SK-N-SH (cell line): ENCODE measurements at regions not wholly inside any gene's neighbourhood (a gene's known extent, or its start where the extent isn't known, plus 50 kb on each side); places are given as distances from the start of the nearest gene placed in this dataset.

Source experiments
- CTCF ChIA-PET: fragments of 300-600, 350-600 bp; formaldehyde crosslinking; extraction: SDS; loops from one replicate; lab custom pipeline; 2021; lab: Yijun Ruan, JAX
- POLR2A ChIA-PET: fragments of 350-600 bp; sonication (Branson Sonifier 250); formaldehyde crosslinking; extraction: SDS; loops from one replicate; lab custom pipeline; 2020; ENCODE audit warnings: antibody characterized with exemption, inconsistent platforms; lab: Yijun Ruan, JAX
- DNase-seq: peaks from one replicate; pipeline ENCODE4 v3.0.0; 2012
- H2AFZ ChIP-seq: fragments of 200-600 bp; sonication (generic); 2 replicates; pipeline ENCODE4 v1.8.1; 2016; ENCODE audit warnings: antibody characterized with exemption, mild to moderate bottlenecking, low read depth
- H3F3A ChIP-seq: fragments of 200-600 bp; sonication (generic); replicated peaks from 2 replicates; pipeline ENCODE3; 2016; ENCODE audit warnings: antibody characterized with exemption, mild to moderate bottlenecking; ENCODE audit not compliant: insufficient read depth
- H3K27ac ChIP-seq, 2 experiments: fragments of 200-500 bp in 1 of 2; fragments of 200-600 bp in 1 of 2; sonication (Bioruptor generic) in 1 of 2; sonication (generic), shearing (Covaris generic) in 1 of 2; 2 replicates each; pipeline versions ENCODE4 v1.5.1 to v1.6.1; 2014 to 2016; ENCODE audit warnings: low read depth in 2 of 2, inconsistent platforms in 1 of 2, low read length in 1 of 2, mild to moderate bottlenecking in 1 of 2, mixed read lengths in 1 of 2
- H3K27me3 ChIP-seq: fragments of 200-600 bp; sonication (generic), shearing (Covaris generic); 2 replicates; pipeline ENCODE4 v1.6.1; 2016; ENCODE audit warnings: mixed run types; ENCODE audit not compliant: insufficient read depth
- H3K36me3 ChIP-seq, 2 experiments: fragments of 200-500 bp in 1 of 2; fragments of 200-600 bp in 1 of 2; sonication (Bioruptor generic) in 1 of 2; sonication (generic) in 1 of 2; replicated peaks in 1 of 2; 2 replicates each; pipeline versions ENCODE3 to v1.5.1; 2014 to 2016; ENCODE audit warnings: low read length in 1 of 2, mild to moderate bottlenecking in 1 of 2; ENCODE audit not compliant: insufficient read depth in 2 of 2, control insufficient read depth in 1 of 2
- H3K4me1 ChIP-seq, 2 experiments: fragments of 200-500 bp in 1 of 2; fragments of 200-600 bp in 1 of 2; sonication (Bioruptor generic) in 1 of 2; sonication (generic), shearing (Covaris generic) in 1 of 2; 2 replicates each; pipeline versions ENCODE4 v1.5.1 to v1.6.1; 2014 to 2016; ENCODE audit warnings: low read depth in 1 of 2, low read length in 1 of 2, mixed run types in 1 of 2; ENCODE audit not compliant: insufficient read depth in 2 of 2, control insufficient read depth in 1 of 2
- H3K4me2 ChIP-seq: fragments of 200-600 bp; sonication (generic), shearing (Covaris generic); 2 replicates; pipeline ENCODE4 v1.6.1; 2017; ENCODE audit warnings: mixed run types
- H3K4me3 ChIP-seq, 2 experiments: fragments of 200-500 bp in 1 of 2; fragments of 200-600 bp in 1 of 2; sonication (Bioruptor generic) in 1 of 2; sonication (generic), shearing (Covaris generic) in 1 of 2; 2 replicates each; pipeline versions ENCODE4 v1.5.1 to v1.8.1; 2014 to 2016; ENCODE audit warnings: low read depth in 2 of 2, inconsistent platforms in 1 of 2, low read length in 1 of 2, mild to moderate bottlenecking in 1 of 2, mixed read lengths in 1 of 2, moderate library complexity in 1 of 2
- H3K79me2 ChIP-seq: fragments of 200-600 bp; sonication (generic); 2 replicates; pipeline ENCODE4 v1.8.1; 2017; ENCODE audit warnings: mild to moderate bottlenecking; ENCODE audit not compliant: insufficient read depth
- H3K9ac ChIP-seq: fragments of 200-600 bp; sonication (generic); 2 replicates; pipeline ENCODE4 v1.6.1; 2017; ENCODE audit warnings: mixed run types
- H3K9me2 ChIP-seq: fragments of 200-600 bp; sonication (generic); 2 replicates; pipeline ENCODE4 v1.6.1; 2017; ENCODE audit warnings: mixed run types
- H3K9me3 ChIP-seq: fragments of 200-600 bp; sonication (generic); 2 replicates; pipeline ENCODE4 v1.6.1; 2017; ENCODE audit warnings: mixed run types, mild to moderate bottlenecking, moderate library complexity
- H4K20me1 ChIP-seq: fragments of 200-600 bp; sonication (generic); 2 replicates; pipeline ENCODE4 v1.6.1; 2017; ENCODE audit warnings: mild to moderate bottlenecking, mixed run types; ENCODE audit not compliant: insufficient read depth
- FOXJ3 ChIP-seq: sonication (generic); formaldehyde crosslinking; IDR thresholded peaks from 2 replicates; pipeline ENCODE4 v1.5.1; 2020; ENCODE audit warnings: mild to moderate bottlenecking, missing genetic modification reagents
- FOXM1 ChIP-seq: IDR thresholded peaks from 2 replicates; pipeline ENCODE4 v1.4.0; 2012; ENCODE audit warnings: low read depth, mild to moderate bottlenecking
- GABPA ChIP-seq: IDR thresholded peaks from 2 replicates; pipeline ENCODE4 v1.4.0; 2012; ENCODE audit warnings: low read depth, mild to moderate bottlenecking
- MEF2A ChIP-seq: IDR thresholded peaks from 2 replicates; pipeline ENCODE4 v1.4.0; 2012; ENCODE audit warnings: low read depth, borderline replicate concordance
- MXI1 ChIP-seq: IDR thresholded peaks from 2 replicates; pipeline ENCODE4 v1.6.1; 2012; ENCODE audit warnings: mild to moderate bottlenecking, low read depth, low read length, improper control_type of control experiment
- PBX3 ChIP-seq: IDR thresholded peaks from 2 replicates; pipeline ENCODE4; 2012
- RAD21 ChIP-seq: IDR thresholded peaks from 2 replicates; pipeline ENCODE4 v1.6.1; 2012; ENCODE audit warnings: mild to moderate bottlenecking, low read length
- RCOR1 ChIP-seq: fragments of 150-350 bp; IDR thresholded peaks from 2 replicates; pipeline ENCODE4 v1.6.1; 2017; ENCODE audit warnings: antibody characterized with exemption, low read length
- REST ChIP-seq: IDR thresholded peaks from 2 replicates; pipeline ENCODE4 v1.6.1; 2012; ENCODE audit warnings: mild to moderate bottlenecking, low read depth, low read length, moderate library complexity
- RFX5 ChIP-seq: IDR thresholded peaks from 2 replicates; pipeline ENCODE4 v1.6.1; 2012; ENCODE audit warnings: mild to moderate bottlenecking, improper control_type of control experiment, low read length
- TAF1 ChIP-seq: IDR thresholded peaks from 2 replicates; pipeline ENCODE4 v1.6.1; 2012; ENCODE audit warnings: low read depth, mild to moderate bottlenecking, low read length, moderate library complexity, borderline replicate concordance
- TCF12 ChIP-seq: IDR thresholded peaks from 2 replicates; pipeline ENCODE4 v1.4.0; 2012
- TEAD4 ChIP-seq: IDR thresholded peaks from 2 replicates; pipeline ENCODE4 v1.4.0; 2012; ENCODE audit warnings: mild to moderate bottlenecking, borderline replicate concordance; ENCODE audit not compliant: insufficient read depth
- YY1 ChIP-seq: IDR thresholded peaks from 2 replicates; pipeline ENCODE4 v1.4.0; 2012; ENCODE audit warnings: low read depth, mild to moderate bottlenecking
- WGBS: methylation state at CpG from one replicate; pipeline ENCODE4 v1.1.6; 2017; ENCODE audit warnings: low lambda C conversion rate; 5-methylcytosine and 5-hydroxymethylcytosine counted together
- TF ChIP-seq, protein P1 (sequence below): IDR thresholded peaks from 2 replicates; pipeline ENCODE4 v1.4.0; 2012; ENCODE audit warnings: low read depth, borderline replicate concordance
- TF ChIP-seq, protein P2 (sequence below): fragments of 150-350 bp; IDR thresholded peaks from 2 replicates; pipeline ENCODE4 v1.6.1; 2017; ENCODE audit warnings: antibody characterized with exemption, low read length, low read depth, borderline replicate concordance
- TF ChIP-seq, protein P3 (sequence below): IDR thresholded peaks from 2 replicates; pipeline ENCODE4 v1.4.0; 2012; ENCODE audit warnings: low read depth, borderline replicate concordance

- H3K36me3 ChIP-seq, result no peaks in the 10 kb centered on the region
- WGBS, result 43% methylated on average over 6 of the region's 6 CpGs
- TF ChIP-seq RCOR1, result no peak
- no peak for TF ChIP-seq FOXM1
- TF ChIP-seq, protein P1, sequence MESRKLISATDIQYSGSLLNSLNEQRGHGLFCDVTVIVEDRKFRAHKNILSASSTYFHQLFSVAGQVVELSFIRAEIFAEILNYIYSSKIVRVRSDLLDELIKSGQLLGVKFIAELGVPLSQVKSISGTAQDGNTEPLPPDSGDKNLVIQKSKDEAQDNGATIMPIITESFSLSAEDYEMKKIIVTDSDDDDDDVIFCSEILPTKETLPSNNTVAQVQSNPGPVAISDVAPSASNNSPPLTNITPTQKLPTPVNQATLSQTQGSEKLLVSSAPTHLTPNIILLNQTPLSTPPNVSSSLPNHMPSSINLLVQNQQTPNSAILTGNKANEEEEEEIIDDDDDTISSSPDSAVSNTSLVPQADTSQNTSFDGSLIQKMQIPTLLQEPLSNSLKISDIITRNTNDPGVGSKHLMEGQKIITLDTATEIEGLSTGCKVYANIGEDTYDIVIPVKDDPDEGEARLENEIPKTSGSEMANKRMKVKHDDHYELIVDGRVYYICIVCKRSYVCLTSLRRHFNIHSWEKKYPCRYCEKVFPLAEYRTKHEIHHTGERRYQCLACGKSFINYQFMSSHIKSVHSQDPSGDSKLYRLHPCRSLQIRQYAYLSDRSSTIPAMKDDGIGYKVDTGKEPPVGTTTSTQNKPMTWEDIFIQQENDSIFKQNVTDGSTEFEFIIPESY, result no peak
- no peak for TF ChIP-seq FOXJ3 (CRISPR knock-in tag)
- TF ChIP-seq MEF2A, result no peak
- no peak for TF ChIP-seq RFX5
- no peak for TF ChIP-seq YY1
- no peak for TF ChIP-seq TCF12
- TF ChIP-seq TEAD4, result no peak
- no peak for TF ChIP-seq MXI1
- TF ChIP-seq, protein P2, sequence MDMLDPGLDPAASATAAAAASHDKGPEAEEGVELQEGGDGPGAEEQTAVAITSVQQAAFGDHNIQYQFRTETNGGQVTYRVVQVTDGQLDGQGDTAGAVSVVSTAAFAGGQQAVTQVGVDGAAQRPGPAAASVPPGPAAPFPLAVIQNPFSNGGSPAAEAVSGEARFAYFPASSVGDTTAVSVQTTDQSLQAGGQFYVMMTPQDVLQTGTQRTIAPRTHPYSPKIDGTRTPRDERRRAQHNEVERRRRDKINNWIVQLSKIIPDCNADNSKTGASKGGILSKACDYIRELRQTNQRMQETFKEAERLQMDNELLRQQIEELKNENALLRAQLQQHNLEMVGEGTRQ, result no peak
- TF ChIP-seq PBX3, result no peak
- no peak for DNase-seq
- H3K27me3 ChIP-seq, result no peaks in the 10 kb centered on the region
- H3F3A ChIP-seq, result no peaks in the 10 kb centered on the region
- H2AFZ ChIP-seq, result no peak overlapping the region
- no peak overlapping the region for H3K27ac ChIP-seq
- H4K20me1 ChIP-seq, result no peaks in the 10 kb centered on the region
- H3K79me2 ChIP-seq, result no peaks in the 10 kb centered on the region
- no peaks in the 10 kb centered on the region for H3K9me2 ChIP-seq
- no peak overlapping the region for H3K9ac ChIP-seq
- H3K4me2 ChIP-seq, result no peak overlapping the region
- no peak overlapping the region for H3K4me3 ChIP-seq
- H3K9me3 ChIP-seq, result no peaks in the 10 kb centered on the region
- ChIA-PET CTCF (no interaction called here), POLR2A (no interaction called here)
- no peaks in the 10 kb centered on the region for H3K4me1 ChIP-seq
Observed at GRCh38 chr3:165457096-165457495, 260.9 kb upstream of the SLITRK3 start.

DNA sequence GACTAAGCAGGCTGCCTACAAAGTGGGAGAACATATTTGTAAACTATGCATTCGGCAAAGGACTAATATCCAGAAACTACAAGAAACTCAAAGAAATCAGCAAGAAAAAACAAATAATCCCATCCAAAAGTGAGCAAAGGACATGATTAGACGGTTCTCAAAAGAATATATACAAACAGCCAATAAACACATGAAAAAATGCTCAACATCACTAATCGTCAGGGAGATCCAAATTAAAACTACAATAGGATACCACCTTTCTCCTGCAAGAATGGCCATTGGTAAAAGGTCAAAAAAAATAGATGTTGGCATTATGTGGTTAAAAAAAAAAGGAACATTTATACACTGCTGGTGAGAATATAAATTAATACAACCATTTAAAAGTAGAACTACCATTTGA, 259.6 kb upstream of the SLITRK3 start:
- Histone ChIP-seq H3K4me2 (no peak overlapping the region), H3K79me2 (no peaks in the 10 kb centered on the region), H3K4me1 (no peaks in the 10 kb centered on the region), H4K20me1 (no peaks in the 10 kb centered on the region), H3K9me2 (no peaks in the 10 kb centered on the region), H3K9me3 (no peaks in the 10 kb centered on the region), H3K27ac (no peak overlapping the region), H2AFZ (no peak overlapping the region), H3F3A (no peaks in the 10 kb centered on the region), H3K27me3 (no peaks in the 10 kb centered on the region), H3K4me3 (no peak overlapping the region), H3K36me3 (no peaks in the 10 kb centered on the region), H3K9ac (no peak overlapping the region)
- WGBS, result 12% methylated on average over 3 of the region's 3 CpGs
- ChIA-PET POLR2A (no interaction called here), CTCF (interaction anchor here (0.7 kb wide), 1 partner anchor 84 kb away, joined by 3 read pairs; no protein-coding TSS in a partner anchor)
- no peak for DNase-seq
- TF ChIP-seq MEF2A (no peak), YY1 (no peak), TEAD4 (no peak), TAF1 (no peak), GABPA (no peak), RAD21 (no peak), REST (no peak), TCF12 (no peak)
- TF ChIP-seq, protein P3, sequence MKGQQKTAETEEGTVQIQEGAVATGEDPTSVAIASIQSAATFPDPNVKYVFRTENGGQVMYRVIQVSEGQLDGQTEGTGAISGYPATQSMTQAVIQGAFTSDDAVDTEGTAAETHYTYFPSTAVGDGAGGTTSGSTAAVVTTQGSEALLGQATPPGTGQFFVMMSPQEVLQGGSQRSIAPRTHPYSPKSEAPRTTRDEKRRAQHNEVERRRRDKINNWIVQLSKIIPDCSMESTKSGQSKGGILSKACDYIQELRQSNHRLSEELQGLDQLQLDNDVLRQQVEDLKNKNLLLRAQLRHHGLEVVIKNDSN, result no peak
- TF ChIP-seq, protein P1, result no peak
